Lower leg skin (tissue), 3 donors: ENCODE measurements at regions not wholly inside any gene's neighbourhood (a gene's known extent, or its start where the extent isn't known, plus 50 kb on each side); places are given as distances from the start of the nearest gene placed in this dataset.

Experiments used
- CTCF ChIP-seq, 3 donors: fragments of 450-650 bp; IDR thresholded peaks; one replicate each; pipeline ENCODE4 v1.5.1; 2016; ENCODE audit warnings: antibody characterized with exemption in 3 of 3, mild to moderate bottlenecking in 3 of 3, moderate library complexity in 2 of 3
- POLR2A ChIP-seq, 2 donors: fragments of 450-650 bp; IDR thresholded peaks; one replicate each; pipeline ENCODE4 v1.6.1; 2016 to 2017; ENCODE audit warnings: antibody characterized with exemption in 2 of 2, mild to moderate bottlenecking in 1 of 2, moderate library complexity in 1 of 2

DNA sequence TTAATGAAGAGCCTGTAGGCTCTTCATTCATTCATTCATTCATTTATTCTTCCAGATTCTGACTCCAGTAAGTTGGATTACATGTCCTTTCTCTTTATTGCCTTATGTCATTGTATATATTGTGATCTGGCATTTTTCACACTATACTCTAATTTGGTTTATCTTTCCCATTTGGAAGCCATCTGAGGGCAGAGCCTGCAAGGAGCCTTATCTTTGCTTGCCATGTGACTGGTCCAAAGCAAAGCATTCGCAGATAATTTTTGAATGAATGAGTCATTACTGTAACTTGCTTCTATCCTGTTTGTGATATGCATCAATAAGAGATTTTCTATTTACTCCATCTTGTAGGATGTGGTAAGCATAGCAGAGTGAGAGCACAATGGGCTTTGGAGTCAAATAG, 108.4 kb upstream of the DAB1 start:
- TF ChIP-seq CTCF (IDR thresholded peaks at IDR 0.05) (no peak), POLR2A (IDR thresholded peaks at IDR 0.05) (no peak)
